ENCODE measurements at regions not wholly inside any gene's neighbourhood (a gene's known extent, or its start where the extent isn't known, plus 50 kb on each side); places are given as distances from the start of the nearest gene placed in this dataset.

GRCh38 chr14:34122081-34122480 lies 171.2 kb upstream of the EGLN3 start:
- no peak for TF ChIP-seq POLR2A (IDR thresholded peaks at IDR 0.05; ENCODE audit: low read depth, low read length)
- TF ChIP-seq POLR2AphosphoS5 (IDR thresholded peaks at IDR 0.05; ENCODE audit: low read depth, low read length), result no peak
- TF ChIP-seq TAF1 (IDR thresholded peaks at IDR 0.05; ENCODE audit: borderline replicate concordance, low read depth, low read length), result no peak

All from GM12892 (cell line).